ENCODE measurements at regions not wholly inside any gene's neighbourhood (a gene's known extent, or its start where the extent isn't known, plus 50 kb on each side); places are given as distances from the start of the nearest gene placed in this dataset.

DNA sequence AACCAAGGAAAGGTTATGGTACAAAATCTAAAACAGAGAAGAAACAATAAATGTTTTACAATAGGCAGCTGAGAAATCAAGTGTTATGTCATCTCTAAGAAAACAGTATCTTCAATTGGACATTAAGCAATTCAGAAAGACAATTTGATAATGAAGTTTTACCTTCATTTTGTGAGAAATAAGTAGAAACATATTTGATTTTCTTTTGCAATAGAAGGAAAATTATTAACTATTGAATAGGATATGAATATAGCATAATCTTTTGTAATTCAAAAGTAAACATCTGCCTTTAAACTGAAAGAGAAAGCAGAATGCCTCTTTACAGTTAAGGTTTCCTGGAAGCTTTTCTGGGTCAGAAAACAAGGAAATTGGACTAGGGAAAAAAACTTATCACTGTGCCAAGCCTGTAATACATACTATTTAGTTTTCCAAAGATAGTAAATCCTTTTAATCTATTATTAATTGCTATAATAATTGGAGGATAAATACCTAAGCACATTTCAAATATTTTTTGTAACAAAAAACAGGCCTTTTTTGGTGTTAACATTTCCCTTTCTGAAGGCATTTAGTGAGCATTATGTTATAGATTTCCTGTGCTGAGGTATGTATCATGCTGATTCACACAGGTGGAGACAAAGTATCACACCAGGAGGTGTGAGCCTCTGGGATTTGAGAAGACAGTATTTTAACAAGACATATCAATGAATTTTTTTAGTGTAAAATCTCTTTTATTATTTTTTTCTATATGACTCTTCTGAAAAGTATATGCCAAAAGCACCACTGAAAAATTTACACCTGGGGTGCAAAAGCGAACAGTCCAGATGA is 947.0 kb upstream of the CDH2 start:
- peak in 1 of 4 donors; percentile 22 for ATAC-seq
- H3K9me3 ChIP-seq: no peaks in the 10 kb centered on the region
- intact Hi-C loops (cut with DNase I): no loop called here
- no peaks in the 10 kb centered on the region for H3K4me1 ChIP-seq
- H3K27ac ChIP-seq: no peak overlapping the region
- TF ChIP-seq, protein P1, sequence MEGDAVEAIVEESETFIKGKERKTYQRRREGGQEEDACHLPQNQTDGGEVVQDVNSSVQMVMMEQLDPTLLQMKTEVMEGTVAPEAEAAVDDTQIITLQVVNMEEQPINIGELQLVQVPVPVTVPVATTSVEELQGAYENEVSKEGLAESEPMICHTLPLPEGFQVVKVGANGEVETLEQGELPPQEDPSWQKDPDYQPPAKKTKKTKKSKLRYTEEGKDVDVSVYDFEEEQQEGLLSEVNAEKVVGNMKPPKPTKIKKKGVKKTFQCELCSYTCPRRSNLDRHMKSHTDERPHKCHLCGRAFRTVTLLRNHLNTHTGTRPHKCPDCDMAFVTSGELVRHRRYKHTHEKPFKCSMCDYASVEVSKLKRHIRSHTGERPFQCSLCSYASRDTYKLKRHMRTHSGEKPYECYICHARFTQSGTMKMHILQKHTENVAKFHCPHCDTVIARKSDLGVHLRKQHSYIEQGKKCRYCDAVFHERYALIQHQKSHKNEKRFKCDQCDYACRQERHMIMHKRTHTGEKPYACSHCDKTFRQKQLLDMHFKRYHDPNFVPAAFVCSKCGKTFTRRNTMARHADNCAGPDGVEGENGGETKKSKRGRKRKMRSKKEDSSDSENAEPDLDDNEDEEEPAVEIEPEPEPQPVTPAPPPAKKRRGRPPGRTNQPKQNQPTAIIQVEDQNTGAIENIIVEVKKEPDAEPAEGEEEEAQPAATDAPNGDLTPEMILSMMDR (IDR thresholded peaks at IDR 0.05): no peak
- WGBS (ENCODE audit: insufficient coverage, low coverage, low lambda C conversion rate, missing lambda C conversion rate): 29% methylated on average over 1 of the region's 1 CpG
- H3K27me3 ChIP-seq: no peaks in the 10 kb centered on the region
- no peak for DNase-seq
- no peak overlapping the region for H3K4me3 ChIP-seq
- no peaks in the 10 kb centered on the region for H3K36me3 ChIP-seq

DNA sequence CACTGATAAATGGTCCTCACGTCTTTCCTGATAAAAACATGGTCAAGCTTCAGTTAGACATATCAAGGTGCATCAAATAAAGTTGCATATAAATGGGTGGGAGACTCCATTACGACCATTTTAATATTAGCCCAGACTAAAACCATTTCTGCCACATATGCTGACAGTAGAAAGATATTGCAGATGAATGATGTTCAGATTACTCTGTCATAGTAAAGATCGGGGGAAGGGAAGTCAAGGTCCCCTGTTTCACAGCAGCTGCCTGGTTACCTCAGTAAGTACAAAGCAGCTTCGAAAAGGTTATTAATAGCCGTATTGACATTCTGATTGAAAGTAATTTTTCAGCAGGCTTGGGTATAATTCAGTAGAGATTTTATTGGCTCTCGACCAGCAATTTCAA is 927.7 kb upstream of the CDH2 start:
- WGBS (ENCODE audit: insufficient coverage, low coverage, low lambda C conversion rate, missing lambda C conversion rate): 51% methylated on average over 6 of the region's 6 CpGs
- no peak overlapping the region for H3K4me3 ChIP-seq
- no peak for ATAC-seq

DNA sequence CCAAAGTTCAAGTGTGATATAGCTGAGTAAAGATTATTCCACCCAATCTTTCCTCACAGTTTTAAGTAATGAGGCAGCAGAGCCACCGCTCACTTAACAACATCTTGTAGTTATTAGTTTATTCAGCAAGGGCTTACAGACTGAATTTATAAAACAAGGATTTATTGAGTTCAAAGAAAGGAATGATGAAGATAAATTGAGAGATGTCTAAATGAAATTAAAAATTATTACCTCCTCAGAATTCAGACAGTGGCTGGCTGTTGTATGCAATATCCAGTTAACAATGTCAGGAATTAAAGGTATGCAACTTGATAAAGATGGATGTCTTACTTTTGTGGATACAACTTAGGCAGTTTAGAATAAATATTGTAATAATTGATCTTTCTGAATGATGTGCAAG is 927.3 kb upstream of the CDH2 start:
- Histone ChIP-seq H3K36me3 (no peaks in the 10 kb centered on the region), H3K4me3 (no peak overlapping the region), H3K27ac (no peak overlapping the region), H3K4me1 (no peaks in the 10 kb centered on the region), H3K9me3 (no peaks in the 10 kb centered on the region), H3K27me3 (no peaks in the 10 kb centered on the region)
- intact Hi-C loops (cut with DNase I): no loop called here
- ATAC-seq (no peak), DNase-seq (no peak)
- no peak for TF ChIP-seq POLR2A (IDR thresholded peaks at IDR 0.05)
- TF ChIP-seq, protein P1 (IDR thresholded peaks at IDR 0.05): no peak
- 82% methylated on average over 1 of the region's 1 CpG for WGBS (ENCODE audit: insufficient coverage, low coverage, low lambda C conversion rate, missing lambda C conversion rate)

More for the DNA sequence above, 927.7 kb upstream of the CDH2 start:
- H3K4me1 ChIP-seq: no peaks in the 10 kb centered on the region
- no peak for DNase-seq
- no peaks in the 10 kb centered on the region for H3K27me3 ChIP-seq
- H3K27ac ChIP-seq: no peak overlapping the region
- no peaks in the 10 kb centered on the region for H3K36me3 ChIP-seq
- TF ChIP-seq, protein P1 (IDR thresholded peaks at IDR 0.05): no peak
- no peak for TF ChIP-seq POLR2A (IDR thresholded peaks at IDR 0.05)
- intact Hi-C loops (cut with DNase I): no loop called here
- no peaks in the 10 kb centered on the region for H3K9me3 ChIP-seq

DNA sequence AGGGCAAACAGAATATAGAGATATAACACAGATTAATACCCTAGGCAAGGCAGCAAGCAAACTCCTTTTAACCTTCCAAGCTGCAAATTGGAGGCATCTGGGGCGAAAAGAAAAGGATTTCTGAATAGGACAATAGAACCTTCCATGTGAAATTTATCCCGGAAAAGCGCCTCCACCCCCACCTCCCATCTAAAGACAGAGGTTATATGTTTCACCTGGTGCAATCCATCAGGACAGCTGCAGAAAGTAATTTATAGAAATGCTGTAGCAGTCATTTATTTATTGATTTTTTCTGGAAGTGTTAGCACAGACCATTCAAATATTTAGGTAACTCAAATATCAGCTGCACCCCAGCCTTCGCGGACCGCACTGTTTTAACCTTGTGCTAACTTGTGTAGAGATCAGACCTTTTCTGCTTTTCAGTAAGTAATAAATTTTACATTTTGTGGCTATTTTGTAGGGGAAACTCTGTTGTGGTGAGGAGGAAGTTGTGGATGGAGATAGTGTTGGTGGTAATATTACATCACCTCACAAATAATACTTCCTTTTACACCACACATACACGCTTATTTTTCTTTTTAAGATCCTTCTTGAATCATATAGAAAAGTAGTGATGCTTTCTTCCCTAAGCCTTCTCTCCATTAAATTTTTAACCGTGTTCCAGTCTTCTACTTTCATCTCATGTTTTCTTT is 919.3 kb upstream of the CDH2 start:
- no peak overlapping the region for H3K4me3 ChIP-seq
- H3K9me3 ChIP-seq: no peaks in the 10 kb centered on the region
- DNase-seq: no peak
- H3K27ac ChIP-seq: no peak overlapping the region
- ATAC-seq: no peak
- no peaks in the 10 kb centered on the region for H3K27me3 ChIP-seq
- WGBS (ENCODE audit: insufficient coverage, low coverage, low lambda C conversion rate, missing lambda C conversion rate): 29% methylated on average over 8 of the region's 8 CpGs
- intact Hi-C loops (cut with DNase I): no loop called here
- H3K4me1 ChIP-seq: no peaks in the 10 kb centered on the region
- TF ChIP-seq, protein P1 (IDR thresholded peaks at IDR 0.05): no peak
- no peak for TF ChIP-seq POLR2A (IDR thresholded peaks at IDR 0.05)
- H3K36me3 ChIP-seq: no peaks in the 10 kb centered on the region
